ENCODE measurements at regions not wholly inside any gene's neighbourhood (a gene's known extent, or its start where the extent isn't known, plus 50 kb on each side); places are given as distances from the start of the nearest gene placed in this dataset.

GRCh38 chr11:42201603-42202148, 742.2 kb upstream of the LRRC4C start:
- DNase-seq (ENCODE audit: low spot score) (no peak), ATAC-seq (ENCODE audit: insufficient number of reproducible peaks, low FRiP score, low read depth) (no peak)
- no peaks in the 10 kb centered on the region for H3K4me1 ChIP-seq (ENCODE audit: control insufficient read depth in 1 of 2, low read depth in 2 of 2)
- no peak for TF ChIP-seq CTCF (IDR thresholded peaks at IDR 0.05)
- H3K27me3 ChIP-seq (replicated peaks; ENCODE audit: insufficient read depth) = no peaks in the 10 kb centered on the region
- H3K27ac ChIP-seq = no peak overlapping the region
- no peaks in the 10 kb centered on the region for H3K9me3 ChIP-seq
- H3K36me3 ChIP-seq = no peaks in the 10 kb centered on the region
- H3K4me3 ChIP-seq = no peak overlapping the region

- DNase-seq (ENCODE audit: low spot score) (no peak), ATAC-seq (ENCODE audit: insufficient number of reproducible peaks, low FRiP score, low read depth) (no peak)
- Histone ChIP-seq H3K36me3 (no peaks in the 10 kb centered on the region), H3K4me3 (no peak overlapping the region), H3K27ac (no peak overlapping the region), H3K27me3 (replicated peaks; ENCODE audit: insufficient read depth) (no peaks in the 10 kb centered on the region), H3K4me1 (ENCODE audit: control insufficient read depth in 1 of 2, low read depth in 2 of 2) (no peaks in the 10 kb centered on the region), H3K9me3 (no peaks in the 10 kb centered on the region)
- no peak for TF ChIP-seq CTCF (IDR thresholded peaks at IDR 0.05)
These were observed 746.1 kb upstream of the LRRC4C start for GRCh38 chr11:42205518-42205917.

- Histone ChIP-seq H3K27me3 (replicated peaks; ENCODE audit: insufficient read depth) (no peaks in the 10 kb centered on the region), H3K36me3 (no peaks in the 10 kb centered on the region), H3K9me3 (no peaks in the 10 kb centered on the region), H3K27ac (no peak overlapping the region), H3K4me1 (ENCODE audit: control insufficient read depth in 1 of 2, low read depth in 2 of 2) (no peaks in the 10 kb centered on the region), H3K4me3 (no peak overlapping the region)
- no peak for ATAC-seq (ENCODE audit: insufficient number of reproducible peaks, low FRiP score, low read depth)
- no peak for TF ChIP-seq CTCF (IDR thresholded peaks at IDR 0.05)
- DNase-seq (ENCODE audit: low spot score) = no peak
These were observed 766.2 kb upstream of the LRRC4C start for GRCh38 chr11:42225664-42226063.

GRCh38 chr11:42232673-42233072, 773.2 kb upstream of the LRRC4C start:
- no peak for TF ChIP-seq CTCF (IDR thresholded peaks at IDR 0.05)
- no peak overlapping the region for H3K27ac ChIP-seq
- no peak overlapping the region for H3K4me3 ChIP-seq
- no peaks in the 10 kb centered on the region for H3K36me3 ChIP-seq
- no peaks in the 10 kb centered on the region for H3K4me1 ChIP-seq (ENCODE audit: control insufficient read depth in 1 of 2, low read depth in 2 of 2)
- ATAC-seq (ENCODE audit: insufficient number of reproducible peaks, low FRiP score, low read depth) (no peak), DNase-seq (ENCODE audit: low spot score) (no peak)
- H3K9me3 ChIP-seq = no peaks in the 10 kb centered on the region
- no peaks in the 10 kb centered on the region for H3K27me3 ChIP-seq (replicated peaks; ENCODE audit: insufficient read depth)

- TF ChIP-seq CTCF (IDR thresholded peaks at IDR 0.05) = no peak
- Histone ChIP-seq H3K9me3 (no peaks in the 10 kb centered on the region), H3K27me3 (replicated peaks; ENCODE audit: insufficient read depth) (no peaks in the 10 kb centered on the region), H3K27ac (no peak overlapping the region), H3K4me1 (ENCODE audit: control insufficient read depth in 1 of 2, low read depth in 2 of 2) (no peaks in the 10 kb centered on the region), H3K36me3 (no peaks in the 10 kb centered on the region), H3K4me3 (no peak overlapping the region)
- DNase-seq (ENCODE audit: low spot score) = no peak
- no peak for ATAC-seq (ENCODE audit: insufficient number of reproducible peaks, low FRiP score, low read depth)
These were observed 775.0 kb upstream of the LRRC4C start for GRCh38 chr11:42234451-42234951.
